B cell (primary cell): ENCODE measurements at regions not wholly inside any gene's neighbourhood (a gene's known extent, or its start where the extent isn't known, plus 50 kb on each side); places are given as distances from the start of the nearest gene placed in this dataset.

Experiments
- ATAC-seq: fragments of 200-7000 bp; cut with Tn5 transposase; one replicate; pipeline ENCODE4 v1.10.0; 2021; ENCODE audit warnings: low read depth, mild to moderate bottlenecking, moderate number of reproducible peaks, moderate library complexity
- CTCF ChIA-PET: fragments of 350-600 bp; sonication (Branson Sonifier 250); formaldehyde crosslinking; loops from one replicate; lab custom pipeline; 2021; ENCODE audit warnings: antibody characterized with exemption, inconsistent platforms; lab: Charles Lee
- POLR2A ChIA-PET: fragments of 350-600 bp; sonication (Branson Sonifier 250); formaldehyde crosslinking; loops from one replicate; lab custom pipeline; 2021; ENCODE audit warnings: antibody characterized with exemption; lab: Charles Lee
- DNase-seq: peaks from one replicate; pipeline ENCODE4 v3.0.0; 2013
- H2AFZ ChIP-seq: 2 replicates; pipeline ENCODE4 v1.6.1; 2012; ENCODE audit warnings: mild to moderate bottlenecking, low read depth, low read length; ENCODE audit not compliant: insufficient read depth, poor library complexity, severe bottlenecking
- H3K27ac ChIP-seq, 2 donors: 1 replicate in 1 of 2; 2 replicates in 1 of 2; pipeline ENCODE4 v1.5.1; 2012 to 2013; ENCODE audit warnings: low read length in 2 of 2, mild to moderate bottlenecking in 2 of 2, moderate library complexity in 1 of 2
- H3K27me3 ChIP-seq, 4 experiments: fragments of 200-600 bp in 1 of 4; sonication (generic) in 1 of 4; replicated peaks in 1 of 4; 1 replicate in 2 of 4; 2 replicates in 2 of 4; pipeline versions ENCODE4 v1.6.1 to v1.7.0; 2013 to 2016; ENCODE audit warnings: low read length in 3 of 4, mild to moderate bottlenecking in 2 of 4, mixed read lengths in 1 of 4, moderate library complexity in 1 of 4; ENCODE audit not compliant: insufficient read depth in 4 of 4, control insufficient read depth in 3 of 4; ENCODE audit errors: control extremely low read depth in 1 of 4
- H3K36me3 ChIP-seq, 2 experiments: replicated peaks in 1 of 2; 1 replicate in 1 of 2; 2 replicates in 1 of 2; pipeline versions ENCODE4 v1.6.1 to v1.7.1; 2013; ENCODE audit warnings: low read length in 1 of 2; ENCODE audit not compliant: insufficient read depth in 2 of 2, control insufficient read depth in 1 of 2; ENCODE audit errors: control extremely low read depth in 1 of 2, extremely low read depth in 1 of 2
- H3K4me1 ChIP-seq, 2 donors: fragments of 200-600 bp in 1 of 2; sonication (generic) in 1 of 2; 1 replicate in 1 of 2; 2 replicates in 1 of 2; pipeline versions ENCODE4 v1.5.1 to v1.6.1; 2013 to 2017; ENCODE audit warnings: low read length in 2 of 2; ENCODE audit not compliant: control insufficient read depth in 2 of 2, insufficient read depth in 2 of 2
- H3K4me2 ChIP-seq: replicated peaks from 2 replicates; pipeline ENCODE3; 2012; ENCODE audit warnings: mild to moderate bottlenecking, low read depth, low read length; ENCODE audit not compliant: poor library complexity, severe bottlenecking
- H3K4me3 ChIP-seq, 5 experiments: fragments of 200-600 bp in 1 of 5; sonication (generic) in 1 of 5; 1 replicate in 3 of 5; 2 replicates in 2 of 5; pipeline versions ENCODE4 v1.5.1 to v1.7.0; 2011 to 2016; ENCODE audit warnings: low read length in 4 of 5, mild to moderate bottlenecking in 4 of 5, low read depth in 2 of 5, control low read depth in 1 of 5, moderate library complexity in 1 of 5; ENCODE audit not compliant: insufficient read depth in 1 of 5; ENCODE audit errors: control extremely low read depth in 1 of 5, extremely low read depth in 1 of 5
- H3K79me2 ChIP-seq: fragments of 200-600 bp; sonication (generic); one replicate; pipeline ENCODE4 v1.6.0; 2016; ENCODE audit warnings: low read length; ENCODE audit not compliant: control insufficient read depth, insufficient read depth
- H3K9ac ChIP-seq: fragments of 200-600 bp; sonication (generic); 2 replicates; pipeline ENCODE4 v1.6.1; 2017; ENCODE audit warnings: mild to moderate bottlenecking, low read length, moderate library complexity
- H3K9me3 ChIP-seq, 3 donors: one replicate each; pipeline versions ENCODE4 v1.6.1 to v1.7.1; 2013; ENCODE audit warnings: low read length in 2 of 3; ENCODE audit not compliant: control insufficient read depth in 2 of 3, insufficient read depth in 1 of 3; ENCODE audit errors: control extremely low read depth in 1 of 3
- H4K20me1 ChIP-seq: 2 replicates; pipeline ENCODE4 v1.6.0; 2012; ENCODE audit warnings: mild to moderate bottlenecking, low read length; ENCODE audit not compliant: insufficient read depth, control insufficient read depth, poor library complexity, severe bottlenecking
- H3K27ac Mint-ChIP-seq: one replicate; pipeline ENCODE4 v1.8.0; 2021; ENCODE audit warnings: mixed read lengths
- H3K27me3 Mint-ChIP-seq: one replicate; pipeline ENCODE4 v1.8.0; 2021; ENCODE audit warnings: mixed read lengths
- H3K4me1 Mint-ChIP-seq: one replicate; pipeline ENCODE4 v1.8.0; 2021; ENCODE audit warnings: mixed read lengths
- H3K4me3 Mint-ChIP-seq: one replicate; pipeline ENCODE4 v1.8.0; 2021; ENCODE audit warnings: mixed read lengths
- H3K9me3 Mint-ChIP-seq: one replicate; pipeline ENCODE4 v1.8.0; 2022; ENCODE audit warnings: mixed read lengths; ENCODE audit not compliant: insufficient read depth
- EZH2 ChIP-seq: IDR thresholded peaks from 2 replicates; pipeline ENCODE4 v1.6.1; 2012; ENCODE audit warnings: borderline replicate concordance, low read depth, mild to moderate bottlenecking, moderate library complexity, low read length; ENCODE audit not compliant: insufficient read depth, poor library complexity, severe bottlenecking
- WGBS: methylation state at CpG from one replicate; pipeline ENCODE4 v1.1.5; 2013; ENCODE audit warnings: missing lambda C conversion rate; ENCODE audit not compliant: insufficient coverage; 5-methylcytosine and 5-hydroxymethylcytosine counted together
- intact Hi-C: fragments of 100-400 bp; cut with micrococcal nuclease; formaldehyde crosslinking; loops from one replicate; pipeline ENCODE4 v1.10.0; 2022
- TF ChIP-seq, protein P1 (sequence below): fragments of 200-600 bp; IDR thresholded peaks from one replicate; pipeline ENCODE4 v1.8.0; 2022; ENCODE audit warnings: antibody characterized with exemption, mild to moderate bottlenecking

GRCh38 chr3:71854706-71855105 is 69.8 kb upstream of the PROK2 start:
- intact Hi-C loops, result no loop called here
- no peak overlapping the region for H3K4me3 Mint-ChIP-seq
- ATAC-seq, result no peak
- CTCF ChIA-PET, result no interaction called here
- H3K4me2 ChIP-seq, result no peak overlapping the region
- H2AFZ ChIP-seq, result no peak overlapping the region
- no peaks in the 10 kb centered on the region for H3K4me1 Mint-ChIP-seq
- H3K4me1 ChIP-seq, result no peaks in the 10 kb centered on the region
- H3K9me3 ChIP-seq, result no peaks in the 10 kb centered on the region
- no peak overlapping the region for H3K4me3 ChIP-seq
- no peak for TF ChIP-seq EZH2
- TF ChIP-seq, protein P1, sequence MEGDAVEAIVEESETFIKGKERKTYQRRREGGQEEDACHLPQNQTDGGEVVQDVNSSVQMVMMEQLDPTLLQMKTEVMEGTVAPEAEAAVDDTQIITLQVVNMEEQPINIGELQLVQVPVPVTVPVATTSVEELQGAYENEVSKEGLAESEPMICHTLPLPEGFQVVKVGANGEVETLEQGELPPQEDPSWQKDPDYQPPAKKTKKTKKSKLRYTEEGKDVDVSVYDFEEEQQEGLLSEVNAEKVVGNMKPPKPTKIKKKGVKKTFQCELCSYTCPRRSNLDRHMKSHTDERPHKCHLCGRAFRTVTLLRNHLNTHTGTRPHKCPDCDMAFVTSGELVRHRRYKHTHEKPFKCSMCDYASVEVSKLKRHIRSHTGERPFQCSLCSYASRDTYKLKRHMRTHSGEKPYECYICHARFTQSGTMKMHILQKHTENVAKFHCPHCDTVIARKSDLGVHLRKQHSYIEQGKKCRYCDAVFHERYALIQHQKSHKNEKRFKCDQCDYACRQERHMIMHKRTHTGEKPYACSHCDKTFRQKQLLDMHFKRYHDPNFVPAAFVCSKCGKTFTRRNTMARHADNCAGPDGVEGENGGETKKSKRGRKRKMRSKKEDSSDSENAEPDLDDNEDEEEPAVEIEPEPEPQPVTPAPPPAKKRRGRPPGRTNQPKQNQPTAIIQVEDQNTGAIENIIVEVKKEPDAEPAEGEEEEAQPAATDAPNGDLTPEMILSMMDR, result no peak
- H3K36me3 ChIP-seq, result no peaks in the 10 kb centered on the region
- no peaks in the 10 kb centered on the region for H4K20me1 ChIP-seq
- H3K9ac ChIP-seq, result no peak overlapping the region
- peaks cover 0 to 21% (median 10%) of the 10 kb centered on the region in 4 experiments for H3K27me3 ChIP-seq
- no peak overlapping the region for H3K27ac ChIP-seq
- 93% methylated on average over 3 of the region's 4 CpGs for WGBS
- POLR2A ChIA-PET, result no interaction called here
- no peaks in the 10 kb centered on the region for H3K9me3 Mint-ChIP-seq
- no peak for DNase-seq
- H3K27me3 Mint-ChIP-seq, result peaks cover 42% of the 10 kb centered on the region
- no peak overlapping the region for H3K27ac Mint-ChIP-seq
- no peaks in the 10 kb centered on the region for H3K79me2 ChIP-seq

GRCh38 chr3:71854096-71854495 is 69.1 kb upstream of the PROK2 start:
- ATAC-seq (no peak), DNase-seq (no peak)
- no peak overlapping the region for H3K27ac ChIP-seq
- Mint-ChIP-seq H3K4me3 (no peak overlapping the region), H3K4me1 (no peaks in the 10 kb centered on the region), H3K27me3 (peaks cover 42% of the 10 kb centered on the region), H3K27ac (no peak overlapping the region), H3K9me3 (peaks cover 2% of the 10 kb centered on the region)
- intact Hi-C loops, result no loop called here
- no peaks in the 10 kb centered on the region for H3K9me3 ChIP-seq
- no peak overlapping the region for H3K4me3 ChIP-seq
- no peaks in the 10 kb centered on the region for H4K20me1 ChIP-seq
- peaks cover 0 to 20% (median 12%) of the 10 kb centered on the region in 4 experiments for H3K27me3 ChIP-seq
- no peak overlapping the region for H3K9ac ChIP-seq
- H2AFZ ChIP-seq, result no peak overlapping the region
- TF ChIP-seq EZH2, result no peak
- TF ChIP-seq, protein P1, result no peak
- WGBS, result 53% methylated on average over 3 of the region's 5 CpGs
- no peaks in the 10 kb centered on the region for H3K36me3 ChIP-seq
- H3K4me2 ChIP-seq, result no peak overlapping the region
- H3K79me2 ChIP-seq, result no peaks in the 10 kb centered on the region
- POLR2A ChIA-PET, result no interaction called here
- no peaks in the 10 kb centered on the region for H3K4me1 ChIP-seq
- CTCF ChIA-PET, result interaction anchor here (0.6 to 1.5 kb wide), 2 partner anchors 54 to 968 kb away, joined by 3 to 4 read pairs; no protein-coding TSS in a partner anchor
